A673 (cell line): ENCODE measurements at regions not wholly inside any gene's neighbourhood (a gene's known extent, or its start where the extent isn't known, plus 50 kb on each side); places are given as distances from the start of the nearest gene placed in this dataset.

ENCODE experiments used
- CTCF ChIP-seq: fragments of 300-800, 200-600 bp; sonication (generic); conservative IDR thresholded peaks from 2 replicates; pipeline ENCODE4 v1.5.1; 2017; ENCODE audit warnings: low read depth, mild to moderate bottlenecking, antibody characterized with exemption, low read length, moderate library complexity, mixed read lengths
- EZH2 ChIP-seq: fragments of 200-600 bp; sonication (generic); IDR thresholded peaks from 2 replicates; pipeline ENCODE4 v1.6.1; 2017; ENCODE audit warnings: borderline replicate concordance, low read depth, mild to moderate bottlenecking, mixed read lengths, antibody characterized with exemption, low read length; ENCODE audit not compliant: poor library complexity, severe bottlenecking

GRCh38 chr1:55716610-55717009, 501.4 kb upstream of the USP24 start:
- TF ChIP-seq CTCF, result no peak
- no peak for TF ChIP-seq EZH2
